H9 (cell line): ENCODE measurements at regions not wholly inside any gene's neighbourhood (a gene's known extent, or its start where the extent isn't known, plus 50 kb on each side); places are given as distances from the start of the nearest gene placed in this dataset.

ENCODE experiments used
- DNase-seq: peaks from one replicate; pipeline ENCODE4 v3.0.0-alpha.2; 2017
- H2AFZ ChIP-seq: one replicate; pipeline ENCODE4 v1.6.1; 2013; ENCODE audit warnings: mild to moderate bottlenecking, low read length, control low read depth, moderate library complexity
- H2AK5ac ChIP-seq: 2 replicates; pipeline ENCODE4 v1.6.1; 2013; ENCODE audit warnings: low read length, control low read depth, mixed read lengths; ENCODE audit not compliant: insufficient read length
- H2BK120ac ChIP-seq: one replicate; pipeline ENCODE4 v1.6.1; 2013; ENCODE audit warnings: low read depth, mild to moderate bottlenecking, low read length, control low read depth, inconsistent platforms; ENCODE audit not compliant: poor library complexity, severe bottlenecking
- H2BK12ac ChIP-seq: 2 replicates; pipeline ENCODE4 v1.6.1; 2013; ENCODE audit warnings: low read length, control low read depth, mixed read lengths, low read depth; ENCODE audit not compliant: insufficient read length
- H2BK15ac ChIP-seq: 2 replicates; pipeline ENCODE4 v1.6.1; 2013; ENCODE audit warnings: low read depth, low read length, control low read depth
- H2BK20ac ChIP-seq: one replicate; pipeline ENCODE4 v1.6.1; 2013; ENCODE audit warnings: low read depth, mild to moderate bottlenecking, low read length, control low read depth, inconsistent platforms; ENCODE audit not compliant: poor library complexity, severe bottlenecking
- H2BK5ac ChIP-seq: 2 replicates; pipeline ENCODE4 v1.6.1; 2013; ENCODE audit warnings: low read length, control low read depth, mixed read lengths; ENCODE audit not compliant: insufficient read length
- H3K14ac ChIP-seq: 2 replicates; pipeline ENCODE4 v1.6.1; 2013; ENCODE audit warnings: low read length, control low read depth; ENCODE audit not compliant: insufficient read depth
- H3K18ac ChIP-seq: 2 replicates; pipeline ENCODE4 v1.6.1; 2013; ENCODE audit warnings: low read depth, mild to moderate bottlenecking, mixed read lengths, low read length, control low read depth; ENCODE audit not compliant: insufficient read length
- H3K23ac ChIP-seq: 2 replicates; pipeline ENCODE4 v1.6.1; 2013; ENCODE audit warnings: low read length, control low read depth, mixed read lengths, low read depth; ENCODE audit not compliant: insufficient read length
- H3K23me2 ChIP-seq: 2 replicates; pipeline ENCODE4 v1.6.1; 2013; ENCODE audit warnings: low read depth, mild to moderate bottlenecking, mixed read lengths, low read length, control low read depth; ENCODE audit not compliant: insufficient read length, poor library complexity, severe bottlenecking
- H3K27ac ChIP-seq: 2 replicates; pipeline ENCODE4 v1.5.1; 2013; ENCODE audit warnings: low read length, control low read depth, mixed read lengths, low read depth; ENCODE audit not compliant: insufficient read length
- H3K27me3 ChIP-seq: 2 replicates; pipeline ENCODE4 v1.6.1; 2013; ENCODE audit warnings: low read length, control low read depth, inconsistent platforms; ENCODE audit not compliant: insufficient read depth
- H3K4ac ChIP-seq: 2 replicates; pipeline ENCODE4 v1.6.1; 2013; ENCODE audit warnings: low read depth, mild to moderate bottlenecking, control low read depth, inconsistent platforms, low read length, moderate library complexity
- H3K4me1 ChIP-seq: 2 replicates; pipeline ENCODE4 v1.6.1; 2013; ENCODE audit warnings: low read length, control low read depth, inconsistent platforms; ENCODE audit not compliant: insufficient read depth
- H3K4me2 ChIP-seq: 2 replicates; pipeline ENCODE4 v1.6.1; 2013; ENCODE audit warnings: low read length, control low read depth, mixed read lengths; ENCODE audit not compliant: insufficient read length, insufficient read depth
- H3K56ac ChIP-seq: 2 replicates; pipeline ENCODE4 v1.6.1; 2013; ENCODE audit warnings: low read depth, mild to moderate bottlenecking, mixed read lengths, low read length, control low read depth; ENCODE audit not compliant: insufficient read length
- H3K79me1 ChIP-seq: 2 replicates; pipeline ENCODE4 v1.6.1; 2013; ENCODE audit warnings: low read depth, mild to moderate bottlenecking, moderate library complexity, low read length, control low read depth, inconsistent platforms; ENCODE audit not compliant: insufficient read depth, poor library complexity, severe bottlenecking
- H3K79me2 ChIP-seq: 2 replicates; pipeline ENCODE4 v1.6.1; 2013; ENCODE audit warnings: low read length, control low read depth, inconsistent platforms; ENCODE audit not compliant: insufficient read depth
- H3K9ac ChIP-seq: 2 replicates; pipeline ENCODE4 v1.6.1; 2013; ENCODE audit warnings: low read length, control low read depth, mixed read lengths; ENCODE audit not compliant: insufficient read length; ENCODE audit errors: extremely low read depth
- H3K9me3 ChIP-seq: one replicate; pipeline ENCODE4 v1.6.1; 2013; ENCODE audit warnings: low read depth, low read length, inconsistent platforms; ENCODE audit not compliant: control insufficient read depth
- H3T11ph ChIP-seq: one replicate; pipeline ENCODE4 v1.6.1; 2013; ENCODE audit warnings: mild to moderate bottlenecking, low read length, control low read depth, inconsistent platforms
- H4K20me1 ChIP-seq: one replicate; pipeline ENCODE4 v1.6.1; 2013; ENCODE audit not compliant: control insufficient read depth, insufficient read length, insufficient read depth
- H4K5ac ChIP-seq: 2 replicates; pipeline ENCODE4 v1.6.1; 2013; ENCODE audit warnings: low read depth, mild to moderate bottlenecking, mixed read lengths, low read length, control low read depth; ENCODE audit not compliant: insufficient read length
- H4K8ac ChIP-seq: replicated peaks from 2 replicates; pipeline ENCODE4 v1.6.1; 2013; ENCODE audit warnings: low read length, control low read depth, mixed read lengths, low read depth; ENCODE audit not compliant: insufficient read length
- H4K91ac ChIP-seq: 2 replicates; pipeline ENCODE4 v1.6.1; 2013; ENCODE audit warnings: low read depth, mild to moderate bottlenecking, moderate library complexity, mixed read lengths, low read length, control low read depth; ENCODE audit not compliant: insufficient read length
- H3K27ac Mint-ChIP-seq, 3 experiments: 2 replicates in 2 of 3; 3 replicates in 1 of 3; pipeline ENCODE4 v1.8.0; 2020 to 2021; ENCODE audit warnings: mixed read lengths in 3 of 3, mild to moderate bottlenecking in 1 of 3, moderate library complexity in 1 of 3
- H3K27me3 Mint-ChIP-seq: 2 replicates; pipeline ENCODE4 v1.8.0; 2021; ENCODE audit warnings: low read depth, mild to moderate bottlenecking, moderate library complexity, mixed read lengths
- H3K36me3 Mint-ChIP-seq, 3 experiments: 2 replicates in 2 of 3; 3 replicates in 1 of 3; pipeline ENCODE4 v1.8.0; 2020 to 2021; ENCODE audit warnings: low read depth in 3 of 3, mixed read lengths in 3 of 3; ENCODE audit not compliant: insufficient read depth in 1 of 3
- H3K4me1 Mint-ChIP-seq, 2 experiments: 2 replicates each; pipeline ENCODE4 v1.8.0; 2020; ENCODE audit warnings: mixed read lengths in 2 of 2
- H3K4me3 Mint-ChIP-seq, 2 experiments: 2 replicates in 1 of 2; 3 replicates in 1 of 2; pipeline ENCODE4 v1.8.0; 2020 to 2021; ENCODE audit warnings: mild to moderate bottlenecking in 2 of 2, mixed read lengths in 2 of 2, moderate library complexity in 1 of 2
- H3K9me3 Mint-ChIP-seq, 2 experiments: 2 replicates in 1 of 2; 3 replicates in 1 of 2; pipeline ENCODE4 v1.8.0; 2020; ENCODE audit warnings: mild to moderate bottlenecking in 2 of 2, mixed read lengths in 2 of 2, moderate library complexity in 1 of 2
- WGBS: extraction: QIAGEN DNeasy Blood & Tissue Kit; methylation state at CpG from one replicate; pipeline ENCODE4 v1.1.7; 2013; ENCODE audit warnings: missing lambda C conversion rate, low lambda C conversion rate, mixed read lengths; ENCODE audit not compliant: insufficient read length; ENCODE audit errors: extremely low coverage; 5-methylcytosine and 5-hydroxymethylcytosine counted together
- TF ChIP-seq, protein P1 (sequence below): fragments of 200-600 bp; sonication (generic); conservative IDR thresholded peaks from 3 replicates; pipeline ENCODE4 v1.8.0; 2021; ENCODE audit warnings: antibody characterized with exemption, mild to moderate bottlenecking

DNA sequence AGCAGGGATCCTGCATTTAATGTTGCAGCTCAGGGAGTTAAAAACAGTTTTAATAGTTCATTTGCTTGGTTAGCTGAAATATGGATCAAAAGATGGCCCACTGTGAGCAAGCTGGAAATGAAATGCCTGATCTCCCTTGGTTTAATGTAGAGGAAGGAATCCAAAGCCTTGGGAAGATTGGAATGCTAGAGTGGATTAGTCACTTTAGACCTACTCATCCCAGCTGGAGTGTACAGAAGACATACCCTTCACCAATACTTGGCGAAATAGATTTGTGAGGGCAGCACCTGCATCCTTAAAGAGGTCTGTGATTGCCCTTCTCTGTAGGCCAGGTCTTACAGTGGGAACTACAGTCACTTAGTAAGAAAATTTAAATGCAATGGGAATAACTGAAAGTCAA, 58.0 kb upstream of the KRAS start:
- H3K18ac ChIP-seq: no peak overlapping the region
- H3K36me3 Mint-ChIP-seq: no peaks in the 10 kb centered on the region
- no peak overlapping the region for H3K14ac ChIP-seq
- no peak overlapping the region for H2BK12ac ChIP-seq
- no peak overlapping the region for H2BK15ac ChIP-seq
- DNase-seq: no peak
- no peak overlapping the region for H2BK5ac ChIP-seq
- no peaks in the 10 kb centered on the region for H3K4me1 ChIP-seq
- H3K27me3 ChIP-seq: no peaks in the 10 kb centered on the region
- H3K23me2 ChIP-seq: no peaks in the 10 kb centered on the region
- H3K4ac ChIP-seq: no peak overlapping the region
- no peaks in the 10 kb centered on the region for H3K9me3 ChIP-seq
- no peaks in the 10 kb centered on the region; the same call in 1 of the 2 replicates for H3K27me3 Mint-ChIP-seq
- no peak overlapping the region for H3K27ac ChIP-seq
- no peak overlapping the region for H3K56ac ChIP-seq
- H3K4me3 Mint-ChIP-seq: no peak overlapping the region
- H3K9ac ChIP-seq: no peak overlapping the region
- H4K5ac ChIP-seq: no peak overlapping the region
- H3K79me2 ChIP-seq: no peaks in the 10 kb centered on the region
- H2AFZ ChIP-seq: no peak overlapping the region
- no CpG with 5 or more reads among the region's 1 CpG for WGBS
- no peaks in the 10 kb centered on the region for H3K9me3 Mint-ChIP-seq
- H3K4me2 ChIP-seq: no peak overlapping the region
- no peak overlapping the region for H4K91ac ChIP-seq
- no peaks in the 10 kb centered on the region for H3K79me1 ChIP-seq
- H3T11ph ChIP-seq: no peak overlapping the region
- no peaks in the 10 kb centered on the region; a peak in 1 of 4 replicates for H3K4me1 Mint-ChIP-seq
- H2AK5ac ChIP-seq: no peak overlapping the region
- no peaks in the 10 kb centered on the region for H4K20me1 ChIP-seq
- H3K27ac Mint-ChIP-seq: no peak overlapping the region
- H3K23ac ChIP-seq: no peak overlapping the region
- TF ChIP-seq, protein P1, sequence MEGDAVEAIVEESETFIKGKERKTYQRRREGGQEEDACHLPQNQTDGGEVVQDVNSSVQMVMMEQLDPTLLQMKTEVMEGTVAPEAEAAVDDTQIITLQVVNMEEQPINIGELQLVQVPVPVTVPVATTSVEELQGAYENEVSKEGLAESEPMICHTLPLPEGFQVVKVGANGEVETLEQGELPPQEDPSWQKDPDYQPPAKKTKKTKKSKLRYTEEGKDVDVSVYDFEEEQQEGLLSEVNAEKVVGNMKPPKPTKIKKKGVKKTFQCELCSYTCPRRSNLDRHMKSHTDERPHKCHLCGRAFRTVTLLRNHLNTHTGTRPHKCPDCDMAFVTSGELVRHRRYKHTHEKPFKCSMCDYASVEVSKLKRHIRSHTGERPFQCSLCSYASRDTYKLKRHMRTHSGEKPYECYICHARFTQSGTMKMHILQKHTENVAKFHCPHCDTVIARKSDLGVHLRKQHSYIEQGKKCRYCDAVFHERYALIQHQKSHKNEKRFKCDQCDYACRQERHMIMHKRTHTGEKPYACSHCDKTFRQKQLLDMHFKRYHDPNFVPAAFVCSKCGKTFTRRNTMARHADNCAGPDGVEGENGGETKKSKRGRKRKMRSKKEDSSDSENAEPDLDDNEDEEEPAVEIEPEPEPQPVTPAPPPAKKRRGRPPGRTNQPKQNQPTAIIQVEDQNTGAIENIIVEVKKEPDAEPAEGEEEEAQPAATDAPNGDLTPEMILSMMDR: no peak
- H2BK120ac ChIP-seq: no peak overlapping the region
- H4K8ac ChIP-seq: no peak overlapping the region
- no peak overlapping the region for H2BK20ac ChIP-seq
